ENCODE measurements at regions not wholly inside any gene's neighbourhood (a gene's known extent, or its start where the extent isn't known, plus 50 kb on each side); places are given as distances from the start of the nearest gene placed in this dataset.

DNA sequence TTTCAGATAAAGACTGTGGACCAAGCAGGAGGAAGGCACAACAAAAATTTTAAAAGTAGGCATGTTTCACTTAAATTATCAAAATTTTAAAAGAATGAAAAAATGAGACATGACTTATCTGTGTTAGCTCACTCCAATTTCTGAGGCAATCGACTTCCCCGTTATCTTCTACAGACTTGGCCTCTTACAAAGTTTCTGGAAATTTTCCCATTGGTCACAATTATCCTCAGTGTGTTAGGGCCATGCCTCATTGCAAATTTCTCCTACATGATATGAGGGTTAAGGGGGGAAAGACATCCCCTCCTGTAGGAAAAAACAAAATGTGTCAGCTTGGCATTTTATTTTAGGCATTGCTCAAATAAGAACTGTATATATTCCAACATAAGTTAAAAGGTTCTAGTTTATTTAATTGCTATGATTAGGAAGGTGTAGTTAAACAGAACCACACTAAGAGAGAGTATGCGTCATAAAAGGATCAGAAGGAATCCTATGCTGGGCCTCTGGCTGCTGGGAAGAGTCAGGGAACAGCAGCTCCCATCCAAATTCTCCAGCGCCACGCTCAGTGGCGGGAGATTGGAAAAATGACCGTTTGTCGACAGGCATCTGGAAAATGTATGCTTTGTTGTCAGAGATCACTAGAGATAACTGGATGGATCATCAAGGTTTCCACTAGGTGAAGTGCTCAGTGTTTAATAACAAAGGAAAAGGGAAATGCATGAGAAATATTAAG lies 463.6 kb upstream of the NR2F2 start (continued):
- no peak for TF ChIP-seq RAD21 (IDR thresholded peaks at IDR 0.05 in 1 of 2, conservative IDR thresholded peaks at IDR 0.05 in 1 of 2; ENCODE audit: low read depth in 2 of 2, low read length in 2 of 2)

Measured in H1 (cell line).